GM12873 (cell line): ENCODE measurements at regions not wholly inside any gene's neighbourhood (a gene's known extent, or its start where the extent isn't known, plus 50 kb on each side); places are given as distances from the start of the nearest gene placed in this dataset.

Experiments
- CTCF ChIP-seq: IDR thresholded peaks from 2 replicates; pipeline ENCODE4 v1.5.1; 2012; ENCODE audit warnings: low read depth, mild to moderate bottlenecking, moderate library complexity, low read length, control low read depth; ENCODE audit not compliant: insufficient read depth; ENCODE audit errors: missing control alignments

DNA sequence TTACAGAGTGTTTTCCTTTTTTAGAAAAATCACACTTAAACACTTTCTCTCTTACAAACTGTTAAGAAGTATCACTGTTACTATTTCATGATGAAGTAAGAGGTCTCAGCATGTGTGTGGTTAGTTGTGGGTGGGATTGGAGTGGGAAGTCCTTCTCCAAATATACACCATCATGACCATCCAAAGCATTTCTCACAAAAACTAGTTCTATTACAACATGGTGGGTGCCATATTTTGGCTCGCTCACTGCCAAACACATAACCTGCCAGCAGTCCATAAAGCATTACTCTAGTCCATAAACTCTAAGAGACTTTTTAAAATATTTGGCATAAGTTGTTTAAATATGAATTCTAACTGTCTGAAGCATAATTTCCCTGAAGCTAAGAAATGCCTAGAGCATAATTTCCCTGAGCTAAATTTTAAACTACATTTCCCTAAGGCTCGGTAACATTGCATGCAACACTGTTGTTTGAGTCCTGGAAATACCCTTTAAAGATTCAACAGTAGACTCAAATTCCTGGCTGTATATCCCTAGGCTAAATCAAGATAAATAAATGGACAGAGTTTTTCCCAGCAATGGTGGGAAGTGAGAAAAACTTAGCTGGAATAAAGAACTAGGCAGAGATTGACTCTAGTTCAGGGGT, 415.0 kb upstream of the INTU start:
- TF ChIP-seq CTCF = no peak

DNA sequence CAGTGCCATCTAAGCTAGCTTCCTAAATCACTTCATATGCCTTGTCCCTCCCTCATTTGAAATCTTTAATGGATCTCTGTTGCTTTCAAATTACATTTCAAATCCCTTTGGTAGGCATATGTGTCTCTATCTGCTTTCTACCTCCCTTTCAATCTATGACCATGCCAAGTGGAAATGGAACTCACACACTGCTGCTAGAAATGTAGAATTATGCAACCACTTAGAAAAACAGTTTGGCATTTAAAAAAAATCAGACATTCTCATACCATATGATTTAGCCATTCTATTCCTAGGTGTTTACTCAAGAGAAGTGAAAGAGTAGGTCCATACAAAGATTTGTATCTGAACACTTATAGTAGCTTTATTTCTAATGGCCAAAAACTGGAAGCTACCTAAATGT, 413.5 kb upstream of the INTU start:
- TF ChIP-seq CTCF = no peak

DNA sequence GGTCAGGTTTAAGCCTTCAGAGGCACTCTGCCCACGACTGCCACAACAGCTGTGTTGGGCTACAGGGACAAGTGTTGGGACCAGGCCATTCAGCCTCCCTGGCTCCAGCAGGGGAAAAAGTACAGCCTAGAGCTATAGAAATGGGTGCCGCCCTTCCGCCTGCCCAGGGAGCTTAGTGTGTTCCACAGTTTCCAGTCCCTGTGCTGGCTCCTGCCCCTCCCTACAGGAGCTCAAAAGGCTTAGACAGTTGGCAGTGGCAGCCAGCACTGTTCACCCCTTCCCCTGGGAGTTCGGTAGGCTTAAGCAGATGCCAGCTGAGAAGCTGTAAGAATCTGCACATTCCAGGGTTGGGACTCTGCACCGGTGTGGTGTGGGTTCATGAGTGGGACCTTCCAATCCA, 408.2 kb upstream of the INTU start:
- TF ChIP-seq CTCF = no peak

- TF ChIP-seq CTCF = no peak
These were observed 402.7 kb upstream of the INTU start for GRCh38 chr4:127229855-127230608.

DNA sequence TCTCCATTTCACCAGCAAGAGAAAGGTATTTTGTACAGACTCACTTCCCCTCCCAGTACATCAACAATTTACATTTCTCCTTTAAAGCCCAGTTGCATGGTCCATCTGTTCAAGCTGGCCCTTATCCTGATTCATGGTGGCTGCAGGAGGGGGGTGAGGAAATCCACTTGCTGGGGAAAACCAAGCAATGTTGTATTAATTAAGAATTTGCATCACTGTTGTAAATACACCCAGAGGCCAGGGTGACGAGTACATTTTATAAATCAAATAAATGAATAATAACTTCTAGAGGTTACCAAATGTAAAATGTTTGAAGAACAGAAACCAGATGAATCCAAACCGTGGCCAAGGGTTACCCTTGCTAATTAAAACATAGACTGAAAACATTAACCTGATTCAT, 395.9 kb upstream of the INTU start:
- TF ChIP-seq CTCF = no peak

DNA sequence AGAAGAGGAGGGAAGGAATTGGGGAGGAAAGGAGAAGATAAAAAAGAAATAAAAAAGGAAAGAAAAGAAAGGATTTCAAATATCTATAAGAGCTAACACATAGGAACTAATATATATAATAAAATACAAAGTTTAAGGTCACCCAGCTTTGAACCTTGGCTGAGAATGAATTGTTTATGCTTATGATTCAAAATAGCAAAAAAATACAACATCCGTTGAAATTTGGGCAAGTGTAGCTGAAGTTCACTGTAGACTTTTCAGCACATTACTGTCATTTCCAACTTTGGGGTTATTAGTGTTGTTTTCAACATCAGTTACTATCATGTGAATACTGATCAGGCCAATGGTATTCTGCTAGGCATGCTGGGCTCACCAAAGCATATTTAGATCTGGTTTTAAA, 395.2 kb upstream of the INTU start:
- no peak for TF ChIP-seq CTCF

- no peak for TF ChIP-seq CTCF
These were observed 393.7 kb upstream of the INTU start for GRCh38 chr4:127238956-127239475.
